CD4-positive, alpha-beta T cell (primary cell): ENCODE measurements at regions not wholly inside any gene's neighbourhood (a gene's known extent, or its start where the extent isn't known, plus 50 kb on each side); places are given as distances from the start of the nearest gene placed in this dataset.

Source experiments
- ATAC-seq: fragments of 200-7000 bp; cut with Tn5 transposase; one replicate; pipeline ENCODE4 v1.10.0; 2022; ENCODE audit warnings: mild to moderate bottlenecking; ENCODE audit not compliant: poor library complexity
- CTCF ChIA-PET: fragments of 350-600 bp; sonication (Branson Sonifier 250); formaldehyde crosslinking; loops from one replicate; lab custom pipeline; 2021; ENCODE audit warnings: antibody characterized with exemption, inconsistent platforms; lab: Charles Lee
- POLR2A ChIA-PET: fragments of 350-600 bp; sonication (Branson Sonifier 250); formaldehyde crosslinking; loops from one replicate; lab custom pipeline; 2021; ENCODE audit warnings: antibody characterized with exemption, inconsistent platforms; lab: Charles Lee
- DNase-seq, 14 experiments: peaks; one replicate each; pipeline ENCODE4 v3.0.0-alpha.2; 2013 to 2020; ENCODE audit warnings: mixed read lengths in 2 of 14
- H3K27ac ChIP-seq, 2 donors: one replicate each; pipeline versions ENCODE4 v1.5.1 to v1.7.0; 2013; ENCODE audit warnings: low read length in 2 of 2, low read depth in 1 of 2, mild to moderate bottlenecking in 1 of 2
- H3K27me3 ChIP-seq, 2 experiments: 1 replicate in 1 of 2; 2 replicates in 1 of 2; pipeline versions ENCODE4 v1.6.1 to v1.7.0; 2013; ENCODE audit warnings: low read length in 2 of 2, control low read depth in 1 of 2, mild to moderate bottlenecking in 1 of 2, moderate library complexity in 1 of 2; ENCODE audit not compliant: insufficient read depth in 2 of 2, control insufficient read depth in 1 of 2
- H3K36me3 ChIP-seq: one replicate; pipeline ENCODE4 v1.6.1; 2013; ENCODE audit warnings: low read length, control low read depth; ENCODE audit not compliant: insufficient read depth
- H3K4me1 ChIP-seq: one replicate; pipeline ENCODE4 v1.6.1; 2013; ENCODE audit warnings: low read length, control low read depth; ENCODE audit not compliant: insufficient read depth
- H3K4me3 ChIP-seq: one replicate; pipeline ENCODE4 v1.5.1; 2013; ENCODE audit warnings: mild to moderate bottlenecking, low read length, moderate library complexity
- H3K9me3 ChIP-seq, 2 experiments: 1 replicate in 1 of 2; 2 replicates in 1 of 2; pipeline versions ENCODE4 v1.6.1 to v1.7.0; 2013; ENCODE audit warnings: low read length in 2 of 2, mild to moderate bottlenecking in 2 of 2, control low read depth in 1 of 2, moderate library complexity in 1 of 2; ENCODE audit not compliant: control insufficient read depth in 1 of 2, insufficient read depth in 1 of 2
- H3K27ac Mint-ChIP-seq: one replicate; pipeline ENCODE4 v1.8.0; 2020; ENCODE audit warnings: mixed read lengths
- H3K27me3 Mint-ChIP-seq: one replicate; pipeline ENCODE4 v1.8.0; 2021; ENCODE audit warnings: mixed read lengths
- H3K36me3 Mint-ChIP-seq: one replicate; pipeline ENCODE4 v1.8.0; 2021; ENCODE audit warnings: low read depth, mixed read lengths
- H3K4me1 Mint-ChIP-seq: one replicate; pipeline ENCODE4 v1.8.0; 2021; ENCODE audit warnings: low read depth, mixed read lengths
- H3K4me3 Mint-ChIP-seq: one replicate; pipeline ENCODE4 v1.8.0; 2020; ENCODE audit warnings: mild to moderate bottlenecking, mixed read lengths
- H3K9me3 Mint-ChIP-seq: one replicate; pipeline ENCODE4 v1.8.0; 2020; ENCODE audit warnings: mixed read lengths
- CTCF ChIP-seq: fragments of 200-600 bp; IDR thresholded peaks from one replicate; pipeline ENCODE4 v1.8.0; 2022; ENCODE audit warnings: antibody characterized with exemption, mild to moderate bottlenecking
- intact Hi-C, 2 experiments: fragments of 100-400 bp; cut with DNase I in 1 of 2; cut with micrococcal nuclease in 1 of 2; formaldehyde crosslinking; loops; one replicate each; pipeline versions ENCODE4 v1.15.1 to v1.9.0; 2023 to 2025; cut with DNase I, micrococcal nuclease

- H3K4me3 ChIP-seq = no peak overlapping the region
- Mint-ChIP-seq H3K4me3 (no peak overlapping the region), H3K9me3 (no peaks in the 10 kb centered on the region), H3K36me3 (no peaks in the 10 kb centered on the region), H3K27ac (no peak overlapping the region), H3K4me1 (no peaks in the 10 kb centered on the region), H3K27me3 (no peaks in the 10 kb centered on the region)
- no peak overlapping the region for H3K27ac ChIP-seq
- no peaks in the 10 kb centered on the region for H3K27me3 ChIP-seq
- CTCF ChIA-PET = no interaction called here
- H3K9me3 ChIP-seq = peaks cover 0 to 22% of the 10 kb centered on the region in 2 experiments
- intact Hi-C loops = no loop called here
- H3K36me3 ChIP-seq = no peaks in the 10 kb centered on the region
- H3K4me1 ChIP-seq = no peaks in the 10 kb centered on the region
- no peak for ATAC-seq
- no peak for TF ChIP-seq CTCF
- DNase-seq = no peak
- POLR2A ChIA-PET = no interaction called here
Measured at GRCh38 chr9:108069991-108070390, 580.4 kb upstream of the KLF4 start.

GRCh38 chr9:108062680-108063079 is 573.1 kb upstream of the KLF4 start:
- ATAC-seq = no peak
- Histone ChIP-seq H3K27ac (no peak overlapping the region), H3K36me3 (no peaks in the 10 kb centered on the region), H3K27me3 (no peaks in the 10 kb centered on the region), H3K9me3 (peaks cover 0 to 4% of the 10 kb centered on the region in 2 experiments), H3K4me3 (no peak overlapping the region), H3K4me1 (no peaks in the 10 kb centered on the region)
- ChIA-PET CTCF (no interaction called here), POLR2A (no interaction called here)
- Mint-ChIP-seq H3K4me1 (no peaks in the 10 kb centered on the region), H3K27ac (no peak overlapping the region), H3K27me3 (no peaks in the 10 kb centered on the region), H3K9me3 (peaks cover under 1% of the 10 kb centered on the region), H3K4me3 (no peak overlapping the region), H3K36me3 (no peaks in the 10 kb centered on the region)
- TF ChIP-seq CTCF = no peak
- intact Hi-C loops = no loop called here
- no peak for DNase-seq

- no peak for ATAC-seq
- TF ChIP-seq CTCF = no peak
- Histone ChIP-seq H3K36me3 (no peaks in the 10 kb centered on the region), H3K27me3 (no peaks in the 10 kb centered on the region), H3K9me3 (no peaks in the 10 kb centered on the region), H3K4me1 (no peaks in the 10 kb centered on the region), H3K4me3 (no peak overlapping the region), H3K27ac (no peak overlapping the region)
- Mint-ChIP-seq H3K4me1 (no peaks in the 10 kb centered on the region), H3K27me3 (no peaks in the 10 kb centered on the region), H3K9me3 (peaks cover 3% of the 10 kb centered on the region), H3K4me3 (no peak overlapping the region), H3K36me3 (no peaks in the 10 kb centered on the region), H3K27ac (no peak overlapping the region)
- ChIA-PET CTCF (no interaction called here), POLR2A (no interaction called here)
- intact Hi-C loops = no loop called here
- no peak for DNase-seq
Measured at GRCh38 chr9:108060175-108060574, 570.6 kb upstream of the KLF4 start.
